B cell (primary cell): ENCODE measurements at regions not wholly inside any gene's neighbourhood (a gene's known extent, or its start where the extent isn't known, plus 50 kb on each side); places are given as distances from the start of the nearest gene placed in this dataset.

Experiments used
- CTCF ChIP-seq: fragments of 200-600 bp; IDR thresholded peaks from one replicate; pipeline ENCODE4 v1.8.0; 2022; ENCODE audit warnings: antibody characterized with exemption, mild to moderate bottlenecking
- EZH2 ChIP-seq: IDR thresholded peaks from 2 replicates; pipeline ENCODE4 v1.6.1; 2012; ENCODE audit warnings: borderline replicate concordance, low read depth, mild to moderate bottlenecking, moderate library complexity, low read length; ENCODE audit not compliant: insufficient read depth, poor library complexity, severe bottlenecking

GRCh38 chr5:90071066-90071465, 338.5 kb downstream of the CETN3 start:
- TF ChIP-seq CTCF (no peak), EZH2 (no peak)
